Activated CD4-positive, alpha-beta T cell treated with anti-CD3 and anti-CD28 coated beads, Interleukin-2, amount 10 ng/mL, durations not matched to agents 7 days and 5 days (primary cell): ENCODE measurements at regions not wholly inside any gene's neighbourhood (a gene's known extent, or its start where the extent isn't known, plus 50 kb on each side); places are given as distances from the start of the nearest gene placed in this dataset.

Experiments used
- CTCF ChIA-PET: fragments of 350-600 bp; sonication (Branson Sonifier 250); formaldehyde crosslinking; loops from one replicate; lab custom pipeline; 2021; ENCODE audit warnings: antibody characterized with exemption; lab: Charles Lee
- POLR2A ChIA-PET: fragments of 350-600 bp; sonication (Branson Sonifier 250); formaldehyde crosslinking; loops from one replicate; lab custom pipeline; 2021; ENCODE audit warnings: antibody characterized with exemption; lab: Charles Lee
- DNase-seq: peaks from one replicate; pipeline ENCODE4 v3.0.0-alpha.2; 2020
- H3K27ac Mint-ChIP-seq: one replicate; pipeline ENCODE4 v1.8.0; 2021; ENCODE audit warnings: mild to moderate bottlenecking, moderate library complexity, mixed read lengths
- H3K27me3 Mint-ChIP-seq: one replicate; pipeline ENCODE4 v1.8.0; 2021; ENCODE audit warnings: mixed read lengths
- H3K36me3 Mint-ChIP-seq: one replicate; pipeline ENCODE4 v1.8.0; 2021; ENCODE audit warnings: low read depth, mixed read lengths
- H3K4me1 Mint-ChIP-seq: one replicate; pipeline ENCODE4 v1.8.0; 2021; ENCODE audit warnings: mixed read lengths
- H3K4me3 Mint-ChIP-seq: one replicate; pipeline ENCODE4 v1.8.0; 2021; ENCODE audit warnings: mild to moderate bottlenecking, moderate library complexity, mixed read lengths
- H3K9me3 Mint-ChIP-seq: one replicate; pipeline ENCODE4 v1.8.0; 2021; ENCODE audit warnings: mixed read lengths

DNA sequence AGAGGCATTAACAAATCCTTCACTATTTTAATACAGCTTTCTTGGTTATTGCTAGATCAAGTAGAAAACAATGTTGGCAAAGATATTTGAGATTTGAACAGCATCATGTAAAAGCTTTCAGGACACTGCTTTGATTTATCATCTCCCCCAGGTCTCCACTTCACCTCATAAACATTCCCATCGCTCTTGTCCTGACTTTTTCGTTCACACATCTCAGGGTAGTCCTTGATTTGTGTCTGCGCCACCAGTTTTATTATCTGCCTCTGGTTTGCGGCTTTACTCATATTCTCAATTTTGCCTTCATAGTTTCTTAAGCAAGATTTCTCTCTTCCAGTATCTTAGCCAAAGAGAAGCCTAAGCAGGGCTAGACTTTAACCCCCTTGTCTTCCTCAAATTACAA, 63.5 kb upstream of the ROR1 start:
- H3K9me3 Mint-ChIP-seq, result no peaks in the 10 kb centered on the region
- no peak overlapping the region for H3K27ac Mint-ChIP-seq
- ChIA-PET POLR2A (no interaction called here), CTCF (no interaction called here)
- H3K27me3 Mint-ChIP-seq, result peaks cover 8% of the 10 kb centered on the region
- no peak overlapping the region for H3K4me3 Mint-ChIP-seq
- H3K36me3 Mint-ChIP-seq, result no peaks in the 10 kb centered on the region
- DNase-seq, result no peak
- H3K4me1 Mint-ChIP-seq, result no peaks in the 10 kb centered on the region

DNA sequence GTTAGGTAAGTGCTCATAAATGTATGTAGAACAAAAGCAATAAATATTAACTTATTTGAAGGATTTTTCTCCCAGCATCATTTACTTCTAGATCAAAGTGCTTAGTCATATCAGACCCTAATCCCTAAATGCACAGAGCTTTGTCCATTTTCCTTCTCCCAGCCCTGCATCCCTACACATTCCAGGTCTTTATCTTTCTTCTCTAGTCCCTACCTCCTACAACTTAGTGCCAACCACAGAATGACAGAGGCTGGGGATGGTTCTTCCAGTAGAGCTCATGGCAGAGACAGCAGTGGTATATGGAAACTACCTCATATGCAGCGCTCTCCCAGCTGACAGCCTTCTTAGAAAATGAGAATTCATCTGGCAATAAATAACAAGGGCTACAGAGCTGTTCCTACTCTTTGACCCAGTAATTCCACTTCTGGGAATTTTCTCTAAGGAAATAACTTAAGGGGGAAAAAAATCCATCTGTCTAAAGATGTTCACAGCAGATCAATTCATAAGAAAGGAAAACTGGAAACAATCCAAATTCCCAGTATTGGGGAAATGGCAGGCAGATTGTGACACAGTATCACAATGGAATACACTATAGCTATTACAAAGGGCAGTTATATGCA, 62.9 kb upstream of the ROR1 start:
- CTCF ChIA-PET, result no interaction called here
- H3K9me3 Mint-ChIP-seq, result no peaks in the 10 kb centered on the region
- no peaks in the 10 kb centered on the region for H3K4me1 Mint-ChIP-seq
- H3K36me3 Mint-ChIP-seq, result no peaks in the 10 kb centered on the region
- H3K4me3 Mint-ChIP-seq, result no peak overlapping the region
- peaks cover 8% of the 10 kb centered on the region for H3K27me3 Mint-ChIP-seq
- POLR2A ChIA-PET, result no interaction called here
- DNase-seq, result no peak
- H3K27ac Mint-ChIP-seq, result no peak overlapping the region

DNA sequence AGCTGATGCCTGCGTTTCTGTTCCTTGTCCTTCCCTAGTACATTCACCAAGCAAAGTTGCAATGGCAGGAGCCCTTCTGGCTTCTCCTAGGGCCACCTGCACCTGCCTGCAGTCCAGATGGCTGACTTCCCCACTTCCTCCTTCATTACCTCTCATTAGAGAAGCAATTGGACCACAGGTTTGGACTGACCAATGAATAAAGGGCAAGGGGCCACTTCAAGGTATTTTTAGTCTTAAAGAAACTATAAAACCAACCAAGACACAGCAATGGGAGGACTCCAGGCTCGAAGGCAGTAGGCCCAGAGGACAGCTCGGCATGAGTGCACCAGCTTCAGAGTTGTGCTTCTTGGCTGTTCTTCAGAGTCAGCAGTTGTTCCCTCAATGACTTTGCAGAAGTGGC, 60.8 kb upstream of the ROR1 start:
- Mint-ChIP-seq H3K4me3 (no peak overlapping the region), H3K36me3 (no peaks in the 10 kb centered on the region), H3K27me3 (peaks cover 10% of the 10 kb centered on the region), H3K4me1 (no peaks in the 10 kb centered on the region), H3K9me3 (no peaks in the 10 kb centered on the region), H3K27ac (no peak overlapping the region)
- ChIA-PET CTCF (interaction anchor here (0.6 kb wide), 1 partner anchor 592 kb away, joined by 3 read pairs; no protein-coding TSS in a partner anchor), POLR2A (no interaction called here)
- no peak for DNase-seq

DNA sequence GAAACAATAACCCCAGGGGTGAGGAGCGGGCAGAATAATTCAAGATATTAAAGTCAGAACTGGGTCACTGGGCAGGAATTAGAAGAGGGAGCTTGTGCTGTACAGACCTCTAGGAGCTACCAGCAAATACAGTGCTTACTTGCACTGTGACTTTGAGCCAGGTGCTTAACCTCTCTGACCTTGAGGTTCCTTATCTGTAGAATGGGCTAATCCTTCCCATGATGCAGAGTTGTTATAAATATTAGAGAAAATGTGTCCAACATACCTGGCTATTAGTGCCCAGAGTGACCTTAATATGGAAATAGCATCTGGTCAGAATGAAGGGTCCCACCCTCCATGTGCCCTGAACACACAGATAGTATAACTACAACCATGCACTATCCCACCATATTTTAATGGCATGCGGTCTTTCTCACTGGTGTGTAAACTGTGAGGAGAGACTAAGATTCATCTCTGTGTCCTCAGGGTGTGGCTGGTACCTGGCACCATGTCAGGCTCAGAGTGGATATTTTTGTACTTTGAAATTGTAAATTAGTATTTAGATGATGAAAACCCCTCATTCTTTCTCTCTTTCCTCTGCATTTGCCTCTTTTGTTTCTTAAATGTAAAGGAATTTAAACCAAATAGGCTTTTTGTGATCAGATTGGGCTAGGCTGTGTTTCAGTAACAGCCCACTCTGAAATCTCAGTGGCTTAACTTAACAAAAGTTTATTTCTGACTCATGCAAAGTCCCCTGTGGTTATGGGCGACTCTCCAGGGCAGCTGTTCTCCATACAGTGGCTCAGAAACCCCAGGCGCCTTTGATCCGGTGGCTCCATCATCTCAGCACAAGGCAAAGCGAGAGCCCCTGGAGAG, 60.0 kb upstream of the ROR1 start:
- ChIA-PET CTCF (no interaction called here), POLR2A (no interaction called here)
- H3K36me3 Mint-ChIP-seq, result no peaks in the 10 kb centered on the region
- H3K27ac Mint-ChIP-seq, result no peak overlapping the region
- H3K9me3 Mint-ChIP-seq, result no peaks in the 10 kb centered on the region
- peaks cover 11% of the 10 kb centered on the region for H3K27me3 Mint-ChIP-seq
- H3K4me3 Mint-ChIP-seq, result no peak overlapping the region
- no peaks in the 10 kb centered on the region for H3K4me1 Mint-ChIP-seq
- DNase-seq, result no peak

DNA sequence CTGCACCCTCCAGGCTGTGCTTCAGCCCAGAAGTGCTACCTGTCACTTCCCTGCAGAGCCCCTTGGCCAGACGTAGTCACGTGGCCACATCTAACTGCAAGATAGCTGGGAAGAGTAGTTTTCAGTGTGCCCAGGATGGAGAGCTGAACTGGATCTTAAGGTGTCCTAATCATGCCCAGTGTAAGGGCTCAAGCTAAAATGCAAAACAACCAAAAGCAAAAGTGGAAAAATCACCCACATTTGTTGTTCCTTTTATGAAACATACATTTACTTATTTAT, 59.4 kb upstream of the ROR1 start:
- no peaks in the 10 kb centered on the region for H3K9me3 Mint-ChIP-seq
- no peak overlapping the region for H3K27ac Mint-ChIP-seq
- H3K4me3 Mint-ChIP-seq, result no peak overlapping the region
- DNase-seq, result no peak
- no peaks in the 10 kb centered on the region for H3K4me1 Mint-ChIP-seq
- no peaks in the 10 kb centered on the region for H3K36me3 Mint-ChIP-seq
- CTCF ChIA-PET, result no interaction called here
- peaks cover 11% of the 10 kb centered on the region for H3K27me3 Mint-ChIP-seq
- POLR2A ChIA-PET, result no interaction called here

DNA sequence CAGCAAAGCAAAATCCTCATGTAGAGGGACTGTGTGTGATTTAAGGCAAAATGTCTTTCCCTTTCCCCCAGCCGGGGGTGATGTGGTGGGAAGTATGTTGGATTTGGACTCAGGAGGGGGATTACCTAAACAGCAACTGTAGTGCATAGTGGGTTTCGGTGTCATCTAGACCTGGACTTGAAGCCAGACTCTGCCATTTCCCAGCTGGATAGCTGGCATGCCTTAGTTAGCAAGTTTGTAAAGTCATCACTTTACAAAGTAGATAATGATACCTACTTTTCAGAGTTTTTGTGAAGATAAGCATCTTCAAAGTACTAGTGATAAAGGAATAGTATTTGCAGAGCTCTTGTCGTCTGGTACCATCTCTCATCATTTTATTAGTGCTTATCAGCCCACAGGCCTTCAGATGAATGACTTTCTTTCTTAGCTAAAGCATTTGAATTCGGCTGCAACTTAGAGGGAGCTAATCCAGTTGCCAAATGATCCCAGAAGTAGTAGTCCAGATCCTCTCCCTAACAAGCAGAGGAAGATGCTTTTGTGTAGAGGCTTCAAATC, 56.2 kb upstream of the ROR1 start:
- H3K4me3 Mint-ChIP-seq, result no peak overlapping the region
- no peak overlapping the region for H3K27ac Mint-ChIP-seq
- no peaks in the 10 kb centered on the region for H3K4me1 Mint-ChIP-seq
- H3K27me3 Mint-ChIP-seq, result peaks cover 8% of the 10 kb centered on the region
- ChIA-PET POLR2A (no interaction called here), CTCF (no interaction called here)
- no peaks in the 10 kb centered on the region for H3K36me3 Mint-ChIP-seq
- no peaks in the 10 kb centered on the region for H3K9me3 Mint-ChIP-seq
- DNase-seq, result no peak

DNA sequence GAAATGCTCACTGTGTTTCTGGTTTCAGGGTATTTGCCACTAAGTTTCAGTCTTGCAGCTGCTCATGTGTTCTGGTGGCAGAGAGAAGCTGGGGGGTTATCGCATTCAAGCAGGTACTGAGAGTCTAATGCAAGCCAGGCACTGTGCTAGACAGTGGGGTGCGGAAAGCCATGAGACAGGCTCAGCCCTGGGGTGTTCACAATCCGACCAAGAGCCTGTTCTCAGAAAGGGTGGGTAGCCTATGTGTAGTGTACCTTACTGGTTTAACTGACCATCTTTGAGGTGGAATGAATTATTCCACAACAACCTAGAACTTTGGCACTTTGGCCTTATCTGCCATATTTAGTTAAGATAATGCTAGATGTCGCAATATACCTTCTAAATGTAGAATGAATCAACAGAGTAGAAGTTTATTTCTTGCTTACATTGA, 55.3 kb upstream of the ROR1 start:
- DNase-seq, result no peak
- Mint-ChIP-seq H3K27ac (no peak overlapping the region), H3K36me3 (no peaks in the 10 kb centered on the region), H3K9me3 (no peaks in the 10 kb centered on the region), H3K4me1 (no peaks in the 10 kb centered on the region), H3K4me3 (no peak overlapping the region), H3K27me3 (peaks cover 8% of the 10 kb centered on the region)
- CTCF ChIA-PET, result no interaction called here
- POLR2A ChIA-PET, result no interaction called here

DNA sequence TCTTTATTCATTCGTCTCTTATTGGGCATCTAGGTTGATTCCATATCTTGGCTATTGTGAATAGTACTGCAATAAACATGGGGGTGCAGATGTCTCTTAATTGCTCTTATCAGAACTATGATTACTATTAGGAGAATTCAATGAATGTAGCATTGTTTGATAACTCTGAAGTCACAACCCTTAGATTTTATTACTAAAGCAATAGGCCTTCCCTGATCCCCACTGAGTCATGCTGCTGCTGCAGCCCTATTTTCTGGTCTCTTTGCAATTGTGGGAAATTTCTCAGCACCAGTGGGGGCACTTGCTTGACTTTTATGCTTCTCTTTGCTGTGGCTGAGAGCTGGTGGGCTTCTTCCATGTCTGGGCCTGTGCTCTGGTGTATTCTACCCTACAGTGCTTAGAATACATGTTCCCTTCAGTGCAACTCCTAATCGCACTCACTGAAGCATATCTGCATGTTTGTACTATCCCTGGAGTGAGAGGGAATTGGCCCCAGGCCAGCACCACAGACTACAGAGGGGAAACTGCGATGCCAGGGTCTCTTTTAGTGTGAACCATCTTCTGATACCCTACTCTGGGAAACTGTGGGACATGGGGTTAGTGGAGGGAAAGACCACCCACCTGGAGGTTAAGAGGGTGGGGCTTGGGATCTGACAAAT, 52.2 kb upstream of the ROR1 start:
- H3K27me3 Mint-ChIP-seq, result peaks cover 5% of the 10 kb centered on the region
- ChIA-PET CTCF (no interaction called here), POLR2A (no interaction called here)
- H3K36me3 Mint-ChIP-seq, result no peaks in the 10 kb centered on the region
- no peak overlapping the region for H3K4me3 Mint-ChIP-seq
- DNase-seq, result no peak
- H3K4me1 Mint-ChIP-seq, result no peaks in the 10 kb centered on the region
- no peaks in the 10 kb centered on the region for H3K9me3 Mint-ChIP-seq
- H3K27ac Mint-ChIP-seq, result no peak overlapping the region

DNA sequence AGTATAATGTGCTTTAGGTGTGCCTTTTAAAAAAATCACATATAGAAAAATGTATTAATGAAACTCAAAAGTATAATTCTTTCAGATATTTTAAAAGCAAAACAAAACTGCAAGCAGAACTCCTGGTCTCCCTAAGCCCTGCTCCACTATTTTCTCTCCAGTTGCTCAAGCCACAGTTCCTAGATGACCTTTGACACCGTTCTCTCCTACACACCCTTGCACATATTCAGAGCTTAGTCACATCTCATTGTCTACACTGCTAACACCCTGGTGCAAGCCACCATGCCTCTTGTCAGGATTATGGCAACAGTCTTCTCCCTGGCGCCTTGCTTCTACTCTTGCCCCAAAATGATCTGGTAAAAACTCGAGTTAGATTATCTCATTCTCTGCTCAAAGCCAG, 50.2 kb upstream of the ROR1 start:
- CTCF ChIA-PET, result no interaction called here
- H3K4me3 Mint-ChIP-seq, result no peak overlapping the region
- H3K27me3 Mint-ChIP-seq, result no peaks in the 10 kb centered on the region
- H3K27ac Mint-ChIP-seq, result no peak overlapping the region
- DNase-seq, result no peak
- no peaks in the 10 kb centered on the region for H3K4me1 Mint-ChIP-seq
- POLR2A ChIA-PET, result no interaction called here
- peaks cover 2% of the 10 kb centered on the region for H3K9me3 Mint-ChIP-seq
- H3K36me3 Mint-ChIP-seq, result no peaks in the 10 kb centered on the region
